Liver (tissue), 8 donors: ENCODE measurements at regions not wholly inside any gene's neighbourhood (a gene's known extent, or its start where the extent isn't known, plus 50 kb on each side); places are given as distances from the start of the nearest gene placed in this dataset.

Experiments
- DNase-seq: peaks from one replicate; pipeline ENCODE4 v3.0.0-alpha.2; 2017; ENCODE audit warnings: low spot score
- H3K27ac ChIP-seq, 2 donors: one replicate each; pipeline ENCODE4 v1.7.0; 2013; ENCODE audit warnings: inconsistent platforms in 2 of 2, low read length in 2 of 2, control low read depth in 1 of 2, low read depth in 1 of 2, mild to moderate bottlenecking in 1 of 2
- H3K27me3 ChIP-seq, 4 donors: one replicate each; pipeline versions ENCODE4 v1.6.1 to v1.7.0; 2013; ENCODE audit warnings: low read length in 3 of 4, inconsistent platforms in 1 of 4, mild to moderate bottlenecking in 1 of 4, moderate library complexity in 1 of 4; ENCODE audit not compliant: control insufficient read depth in 4 of 4, insufficient read depth in 4 of 4
- H3K36me3 ChIP-seq, 4 donors: one replicate each; pipeline versions ENCODE4 v1.6.1 to v1.7.0; 2013; ENCODE audit warnings: low read length in 3 of 4, mild to moderate bottlenecking in 3 of 4, low read depth in 1 of 4, moderate library complexity in 1 of 4; ENCODE audit not compliant: control insufficient read depth in 4 of 4, insufficient read depth in 3 of 4
- H3K4me1 ChIP-seq, 4 donors: one replicate each; pipeline versions ENCODE4 v1.6.1 to v1.7.0; 2013; ENCODE audit warnings: low read length in 3 of 4, mild to moderate bottlenecking in 3 of 4, moderate library complexity in 1 of 4; ENCODE audit not compliant: control insufficient read depth in 4 of 4, insufficient read depth in 4 of 4
- H3K4me3 ChIP-seq, 3 donors: one replicate each; pipeline versions ENCODE4 v1.6.1 to v1.7.0; 2013; ENCODE audit warnings: low read length in 3 of 3, control low read depth in 1 of 3, low read depth in 1 of 3, mild to moderate bottlenecking in 1 of 3
- H3K9ac ChIP-seq, 2 donors: one replicate each; pipeline ENCODE4 v1.7.0; 2013; ENCODE audit warnings: low read length in 2 of 2, mild to moderate bottlenecking in 2 of 2, moderate library complexity in 2 of 2, control low read depth in 1 of 2, low read depth in 1 of 2
- H3K9me3 ChIP-seq, 4 donors: one replicate each; pipeline versions ENCODE4 v1.6.1 to v1.7.0; 2013; ENCODE audit warnings: low read length in 3 of 4; ENCODE audit not compliant: control insufficient read depth in 4 of 4
- ATF3 ChIP-seq: IDR thresholded peaks from 2 replicates; pipeline ENCODE4 v1.6.1; 2016; ENCODE audit warnings: antibody characterized with exemption
- CTCF ChIP-seq: fragments of 150-350 bp; IDR thresholded peaks from 2 replicates; pipeline ENCODE4 v1.5.1; 2017; ENCODE audit warnings: improper control_type of control experiment, low read depth, low read length; ENCODE audit not compliant: missing input control
- EGR1 ChIP-seq, 2 donors: IDR thresholded peaks; 2 replicates each; pipeline ENCODE4 v1.6.1; 2016 to 2018; ENCODE audit warnings: antibody characterized with exemption in 2 of 2, low read depth in 2 of 2
- FOXA1 ChIP-seq: IDR thresholded peaks from 2 replicates; pipeline ENCODE4 v1.6.1; 2016; ENCODE audit warnings: antibody characterized with exemption
- FOXA2 ChIP-seq: IDR thresholded peaks from 2 replicates; pipeline ENCODE4 v1.6.1; 2016; ENCODE audit warnings: antibody characterized with exemption
- GABPA ChIP-seq, 2 donors: IDR thresholded peaks in 1 of 2; conservative IDR thresholded peaks in 1 of 2; 2 replicates each; pipeline ENCODE4 v1.6.1; 2016; ENCODE audit warnings: antibody characterized with exemption in 2 of 2, mild to moderate bottlenecking in 1 of 2, moderate library complexity in 1 of 2
- HNF4A ChIP-seq, 2 donors: conservative IDR thresholded peaks; 2 replicates each; pipeline ENCODE4 v1.6.1; 2016; ENCODE audit warnings: antibody characterized with exemption in 2 of 2, mild to moderate bottlenecking in 2 of 2
- HNF4G ChIP-seq: IDR thresholded peaks from 2 replicates; pipeline ENCODE4 v1.6.1; 2016; ENCODE audit warnings: antibody characterized with exemption
- JUND ChIP-seq, 2 donors: IDR thresholded peaks; 2 replicates each; pipeline ENCODE4 v1.6.1; 2016; ENCODE audit warnings: antibody characterized with exemption in 2 of 2
- MAX ChIP-seq: IDR thresholded peaks from 2 replicates; pipeline ENCODE4 v1.6.1; 2016; ENCODE audit warnings: antibody characterized with exemption
- NR2F2 ChIP-seq: IDR thresholded peaks from 2 replicates; pipeline ENCODE4 v1.6.1; 2016; ENCODE audit warnings: antibody characterized with exemption
- REST ChIP-seq: IDR thresholded peaks from 2 replicates; pipeline ENCODE4 v1.6.1; 2016; ENCODE audit warnings: antibody characterized with exemption, mild to moderate bottlenecking
- RXRA ChIP-seq, 2 donors: IDR thresholded peaks; 2 replicates each; pipeline ENCODE4 v1.6.1; 2017 to 2018; ENCODE audit warnings: antibody characterized with exemption in 2 of 2, mild to moderate bottlenecking in 1 of 2
- SP1 ChIP-seq: IDR thresholded peaks from 2 replicates; pipeline ENCODE4 v1.6.1; 2018; ENCODE audit warnings: antibody characterized with exemption, mild to moderate bottlenecking
- TAF1 ChIP-seq: conservative IDR thresholded peaks from 2 replicates; pipeline ENCODE4 v1.6.1; 2016; ENCODE audit warnings: antibody characterized with exemption, mild to moderate bottlenecking
- YY1 ChIP-seq: IDR thresholded peaks from 2 replicates; pipeline ENCODE4 v1.6.1; 2016; ENCODE audit warnings: antibody characterized with exemption, mild to moderate bottlenecking
- ZBTB33 ChIP-seq: IDR thresholded peaks from 2 replicates; pipeline ENCODE4 v1.6.1; 2016; ENCODE audit warnings: antibody characterized with exemption
- WGBS: extraction: QIAGEN DNeasy Blood & Tissue Kit; methylation state at CpG from one replicate; pipeline ENCODE4 v1.1.7; 2013; 5-methylcytosine and 5-hydroxymethylcytosine counted together
- donor health status: healthy.
- donor health status: healthy.
- donor health status: healthy.
- donor health status: healthy.
- donor health status: healthy.

GRCh38 chr5:18236386-18236785 is 602.1 kb downstream of the TAF11L14 start:
- no peak overlapping the region for H3K9ac ChIP-seq

GRCh38 chr5:18238321-18238720 is 604.1 kb downstream of the TAF11L14 start:
- no peak for DNase-seq
- WGBS: 78% methylated on average over 2 of the region's 2 CpGs
- Histone ChIP-seq H3K4me3 (no peak overlapping the region), H3K27ac (no peak overlapping the region), H3K27me3 (no peaks in the 10 kb centered on the region), H3K9ac (no peak overlapping the region), H3K36me3 (no peaks in the 10 kb centered on the region), H3K9me3 (no peaks in the 10 kb centered on the region), H3K4me1 (no peaks in the 10 kb centered on the region)
- no peak for TF ChIP-seq EGR1 (IDR thresholded peaks at IDR 0.05; ENCODE audit: low read depth in 2 of 2)

More at GRCh38 chr5:18236386-18236785, 602.1 kb downstream of the TAF11L14 start:
- Histone ChIP-seq H3K4me1 (no peaks in the 10 kb centered on the region), H3K27ac (no peak overlapping the region), H3K36me3 (no peaks in the 10 kb centered on the region), H3K9me3 (no peaks in the 10 kb centered on the region), H3K27me3 (no peaks in the 10 kb centered on the region), H3K4me3 (no peak overlapping the region)
- DNase-seq: no peak
- TF ChIP-seq SP1 (no peak), NR2F2 (no peak)

- Histone ChIP-seq H3K36me3 (no peaks in the 10 kb centered on the region), H3K27me3 (no peaks in the 10 kb centered on the region), H3K4me1 (no peaks in the 10 kb centered on the region), H3K9ac (no peak overlapping the region), H3K9me3 (no peaks in the 10 kb centered on the region), H3K4me3 (no peak overlapping the region), H3K27ac (no peak overlapping the region)
- TF ChIP-seq REST (no peak), GABPA (IDR thresholded peaks at IDR 0.05 in 1 of 2, conservative IDR thresholded peaks at IDR 0.05 in 1 of 2) (no peak), CTCF (no peak), JUND (IDR thresholded peaks at IDR 0.05) (no peak), EGR1 (IDR thresholded peaks at IDR 0.05; ENCODE audit: low read depth in 2 of 2) (no peak), HNF4A (conservative IDR thresholded peaks at IDR 0.05) (no peak), NR2F2 (no peak), YY1 (no peak), HNF4G (no peak), FOXA2 (no peak), SP1 (no peak), TAF1 (no peak), FOXA1 (no peak), ATF3 (no peak), MAX (no peak), RXRA (IDR thresholded peaks at IDR 0.05) (no peak), ZBTB33 (no peak)
- no peak for DNase-seq
- WGBS: 87% methylated on average over 1 of the region's 1 CpG
Observed at GRCh38 chr5:18240971-18241370, 606.7 kb downstream of the TAF11L14 start.
